ENCODE measurements at regions not wholly inside any gene's neighbourhood (a gene's known extent, or its start where the extent isn't known, plus 50 kb on each side); places are given as distances from the start of the nearest gene placed in this dataset.

GRCh38 chr3:75110741-75111140 lies 496.3 kb upstream of the CNTN3 start:
- H3K4me3 ChIP-seq (ENCODE audit: insufficient read depth, low read depth, low read length) = no peak overlapping the region
- no peaks in the 10 kb centered on the region for H3K4me1 ChIP-seq (ENCODE audit: control insufficient read depth, insufficient read depth, low read length)
- no peaks in the 10 kb centered on the region for H3K27me3 ChIP-seq (ENCODE audit: control insufficient read depth, insufficient read depth, low read length, poor library complexity, severe bottlenecking)
- 88 to 100% methylated on average over 1 of the region's 1 CpG for WGBS, 2 experiments
- no peak overlapping the region for H3K27ac ChIP-seq (ENCODE audit: insufficient read depth, low read depth, low read length, poor library complexity, severe bottlenecking)
- no peaks in the 10 kb centered on the region for H3K9me3 ChIP-seq (ENCODE audit: control insufficient read depth, low read length)
- H3K36me3 ChIP-seq (ENCODE audit: control insufficient read depth, insufficient read depth, low read length) = no peaks in the 10 kb centered on the region

GRCh38 chr3:75115695-75116094 lies 501.2 kb upstream of the CNTN3 start:
- Histone ChIP-seq H3K27me3 (ENCODE audit: control insufficient read depth, insufficient read depth, low read length, poor library complexity, severe bottlenecking) (no peaks in the 10 kb centered on the region), H3K9me3 (ENCODE audit: control insufficient read depth, low read length) (no peaks in the 10 kb centered on the region), H3K4me1 (ENCODE audit: control insufficient read depth, insufficient read depth, low read length) (no peaks in the 10 kb centered on the region), H3K27ac (ENCODE audit: insufficient read depth, low read depth, low read length, poor library complexity, severe bottlenecking) (no peak overlapping the region), H3K4me3 (ENCODE audit: insufficient read depth, low read depth, low read length) (no peak overlapping the region), H3K36me3 (ENCODE audit: control insufficient read depth, insufficient read depth, low read length) (no peaks in the 10 kb centered on the region)
- WGBS, 2 experiments = 76 to 100% methylated on average over 2 of the region's 2 CpGs

- Histone ChIP-seq H3K4me1 (ENCODE audit: control insufficient read depth, insufficient read depth, low read length) (no peaks in the 10 kb centered on the region), H3K36me3 (ENCODE audit: control insufficient read depth, insufficient read depth, low read length) (no peaks in the 10 kb centered on the region), H3K4me3 (ENCODE audit: insufficient read depth, low read depth, low read length) (no peak overlapping the region), H3K27ac (ENCODE audit: insufficient read depth, low read depth, low read length, poor library complexity, severe bottlenecking) (no peak overlapping the region), H3K9me3 (ENCODE audit: control insufficient read depth, low read length) (no peaks in the 10 kb centered on the region), H3K27me3 (ENCODE audit: control insufficient read depth, insufficient read depth, low read length, poor library complexity, severe bottlenecking) (no peaks in the 10 kb centered on the region)
- WGBS, 2 experiments = 80 to 92% methylated on average over 1 of the region's 1 CpG
These were observed 504.3 kb upstream of the CNTN3 start for GRCh38 chr3:75118779-75119178.

- no peak overlapping the region for H3K27ac ChIP-seq (ENCODE audit: insufficient read depth, low read depth, low read length, poor library complexity, severe bottlenecking)
- no peaks in the 10 kb centered on the region for H3K36me3 ChIP-seq (ENCODE audit: control insufficient read depth, insufficient read depth, low read length)
- no peaks in the 10 kb centered on the region for H3K27me3 ChIP-seq (ENCODE audit: control insufficient read depth, insufficient read depth, low read length, poor library complexity, severe bottlenecking)
- no peaks in the 10 kb centered on the region for H3K4me1 ChIP-seq (ENCODE audit: control insufficient read depth, insufficient read depth, low read length)
- H3K4me3 ChIP-seq (ENCODE audit: insufficient read depth, low read depth, low read length) = no peak overlapping the region
- H3K9me3 ChIP-seq (ENCODE audit: control insufficient read depth, low read length) = no peaks in the 10 kb centered on the region
These were observed 512.1 kb upstream of the CNTN3 start for GRCh38 chr3:75126556-75126955.

GRCh38 chr3:75129101-75129500 lies 514.6 kb upstream of the CNTN3 start:
- WGBS, 2 experiments = 83% methylated on average over 1 of the region's 2 CpGs; no CpG with 5 or more reads in 1 of the 2 experiments
- Histone ChIP-seq H3K4me1 (ENCODE audit: control insufficient read depth, insufficient read depth, low read length) (no peaks in the 10 kb centered on the region), H3K27ac (ENCODE audit: insufficient read depth, low read depth, low read length, poor library complexity, severe bottlenecking) (no peak overlapping the region), H3K4me3 (ENCODE audit: insufficient read depth, low read depth, low read length) (no peak overlapping the region), H3K36me3 (ENCODE audit: control insufficient read depth, insufficient read depth, low read length) (no peaks in the 10 kb centered on the region), H3K27me3 (ENCODE audit: control insufficient read depth, insufficient read depth, low read length, poor library complexity, severe bottlenecking) (no peaks in the 10 kb centered on the region), H3K9me3 (ENCODE audit: control insufficient read depth, low read length) (no peaks in the 10 kb centered on the region)

GRCh38 chr3:75136100-75136897 lies 521.8 kb upstream of the CNTN3 start:
- Histone ChIP-seq H3K27ac (ENCODE audit: insufficient read depth, low read depth, low read length, poor library complexity, severe bottlenecking) (no peak overlapping the region), H3K36me3 (ENCODE audit: control insufficient read depth, insufficient read depth, low read length) (no peaks in the 10 kb centered on the region), H3K4me1 (ENCODE audit: control insufficient read depth, insufficient read depth, low read length) (no peaks in the 10 kb centered on the region), H3K4me3 (ENCODE audit: insufficient read depth, low read depth, low read length) (no peak overlapping the region), H3K9me3 (ENCODE audit: control insufficient read depth, low read length) (no peaks in the 10 kb centered on the region), H3K27me3 (ENCODE audit: control insufficient read depth, insufficient read depth, low read length, poor library complexity, severe bottlenecking) (no peaks in the 10 kb centered on the region)
- WGBS, 2 experiments = 93 to 95% methylated on average over 14 of the region's 14 CpGs

- no peaks in the 10 kb centered on the region for H3K36me3 ChIP-seq (ENCODE audit: control insufficient read depth, insufficient read depth, low read length)
- 97 to 98% methylated on average over 7 of the region's 7 CpGs for WGBS, 2 experiments
- no peak overlapping the region for H3K4me3 ChIP-seq (ENCODE audit: insufficient read depth, low read depth, low read length)
- H3K9me3 ChIP-seq (ENCODE audit: control insufficient read depth, low read length) = no peaks in the 10 kb centered on the region
- H3K27ac ChIP-seq (ENCODE audit: insufficient read depth, low read depth, low read length, poor library complexity, severe bottlenecking) = no peak overlapping the region
- H3K4me1 ChIP-seq (ENCODE audit: control insufficient read depth, insufficient read depth, low read length) = no peaks in the 10 kb centered on the region
- H3K27me3 ChIP-seq (ENCODE audit: control insufficient read depth, insufficient read depth, low read length, poor library complexity, severe bottlenecking) = no peaks in the 10 kb centered on the region
These were observed 523.9 kb upstream of the CNTN3 start for GRCh38 chr3:75138345-75138744.

GRCh38 chr3:75140904-75141615 lies 523.1 kb upstream of the FRG2C start:
- H3K27ac ChIP-seq (ENCODE audit: insufficient read depth, low read depth, low read length, poor library complexity, severe bottlenecking) = no peak overlapping the region
- no peak overlapping the region for H3K4me3 ChIP-seq (ENCODE audit: insufficient read depth, low read depth, low read length)
- no peaks in the 10 kb centered on the region for H3K9me3 ChIP-seq (ENCODE audit: control insufficient read depth, low read length)
- 95% methylated on average over 7 to 8 of the region's 8 CpGs for WGBS, 2 experiments
- no peaks in the 10 kb centered on the region for H3K27me3 ChIP-seq (ENCODE audit: control insufficient read depth, insufficient read depth, low read length, poor library complexity, severe bottlenecking)
- H3K36me3 ChIP-seq (ENCODE audit: control insufficient read depth, insufficient read depth, low read length) = no peaks in the 10 kb centered on the region
- no peaks in the 10 kb centered on the region for H3K4me1 ChIP-seq (ENCODE audit: control insufficient read depth, insufficient read depth, low read length)

GRCh38 chr3:75144406-75144805 lies 519.7 kb upstream of the FRG2C start:
- H3K27ac ChIP-seq (ENCODE audit: insufficient read depth, low read depth, low read length, poor library complexity, severe bottlenecking) = no peak overlapping the region
- H3K36me3 ChIP-seq (ENCODE audit: control insufficient read depth, insufficient read depth, low read length) = no peaks in the 10 kb centered on the region
- no peaks in the 10 kb centered on the region for H3K4me1 ChIP-seq (ENCODE audit: control insufficient read depth, insufficient read depth, low read length)
- H3K4me3 ChIP-seq (ENCODE audit: insufficient read depth, low read depth, low read length) = no peak overlapping the region
- H3K9me3 ChIP-seq (ENCODE audit: control insufficient read depth, low read length) = no peaks in the 10 kb centered on the region
- WGBS, 2 experiments = 92 to 97% methylated on average over 3 of the region's 3 CpGs
- no peaks in the 10 kb centered on the region for H3K27me3 ChIP-seq (ENCODE audit: control insufficient read depth, insufficient read depth, low read length, poor library complexity, severe bottlenecking)

- H3K27me3 ChIP-seq (ENCODE audit: control insufficient read depth, insufficient read depth, low read length, poor library complexity, severe bottlenecking) = no peaks in the 10 kb centered on the region
- no peaks in the 10 kb centered on the region for H3K36me3 ChIP-seq (ENCODE audit: control insufficient read depth, insufficient read depth, low read length)
- no peaks in the 10 kb centered on the region for H3K9me3 ChIP-seq (ENCODE audit: control insufficient read depth, low read length)
- H3K27ac ChIP-seq (ENCODE audit: insufficient read depth, low read depth, low read length, poor library complexity, severe bottlenecking) = no peak overlapping the region
- no peak overlapping the region for H3K4me3 ChIP-seq (ENCODE audit: insufficient read depth, low read depth, low read length)
- no peaks in the 10 kb centered on the region for H3K4me1 ChIP-seq (ENCODE audit: control insufficient read depth, insufficient read depth, low read length)
- WGBS, 2 experiments = 67 to 70% methylated on average over 1 of the region's 2 CpGs
These were observed 492.4 kb upstream of the FRG2C start for GRCh38 chr3:75171630-75172230.
